H1 (cell line): ENCODE measurements at regions not wholly inside any gene's neighbourhood (a gene's known extent, or its start where the extent isn't known, plus 50 kb on each side); places are given as distances from the start of the nearest gene placed in this dataset.

Experiments used
- CTCF ChIA-PET: fragments of 300-600 bp; sonication (Branson Sonifier 250); formaldehyde crosslinking; loops from one replicate; lab custom pipeline; 2021; ENCODE audit not compliant: partially characterized antibody; lab: Charles Lee
- POLR2A ChIA-PET: fragments of 300-600 bp; sonication (Branson Sonifier 250); formaldehyde crosslinking; loops from one replicate; lab custom pipeline; 2021; ENCODE audit warnings: inconsistent platforms; ENCODE audit not compliant: partially characterized antibody; lab: Charles Lee
- DNase-seq, 2 experiments: peaks; one replicate each; pipeline versions ENCODE4 v3.0.0 to v3.0.0-alpha.2; 2010 to 2022; ENCODE audit warnings: low spot score in 2 of 2, low read depth in 1 of 2, mixed read lengths in 1 of 2
- FAIRE-seq: peaks from 2 replicates; lab custom pipeline; 2011; peaks lifted over from hg19 to GRCh38; lab: Jason Lieb, UNC
- H2AFZ ChIP-seq: 2 replicates; pipeline ENCODE4 v1.8.1; 2012; ENCODE audit warnings: low read length, inconsistent platforms
- H2AK5ac ChIP-seq: 2 replicates; pipeline ENCODE4 v1.6.1; 2013; ENCODE audit warnings: low read depth, low read length
- H2BK120ac ChIP-seq: replicated peaks from 2 replicates; pipeline ENCODE3; 2013; ENCODE audit warnings: low read depth, low read length, inconsistent platforms
- H2BK12ac ChIP-seq: 2 replicates; pipeline ENCODE4 v1.6.1; 2013; ENCODE audit warnings: low read depth, low read length
- H2BK15ac ChIP-seq: 2 replicates; pipeline ENCODE4 v1.6.1; 2013; ENCODE audit warnings: low read length
- H2BK20ac ChIP-seq: 2 replicates; pipeline ENCODE4 v1.6.1; 2013; ENCODE audit warnings: low read length
- H2BK5ac ChIP-seq: 2 replicates; pipeline ENCODE4 v1.6.1; 2013; ENCODE audit warnings: low read depth, low read length
- H3K14ac ChIP-seq: 2 replicates; pipeline ENCODE4 v1.6.1; 2013; ENCODE audit warnings: inconsistent platforms; ENCODE audit not compliant: insufficient read length
- H3K18ac ChIP-seq: 2 replicates; pipeline ENCODE4 v1.6.1; 2013; ENCODE audit warnings: low read length; ENCODE audit errors: extremely low read depth
- H3K23ac ChIP-seq: 2 replicates; pipeline ENCODE4 v1.6.1; 2013; ENCODE audit warnings: inconsistent platforms; ENCODE audit not compliant: insufficient read length
- H3K23me2 ChIP-seq: 2 replicates; pipeline ENCODE4 v1.6.1; 2013; ENCODE audit warnings: low read depth, low read length
- H3K27ac ChIP-seq: 2 replicates; pipeline ENCODE4 v1.6.1; 2011; ENCODE audit warnings: low read depth, low read length, inconsistent platforms
- H3K27me3 ChIP-seq, 4 experiments: replicated peaks in 1 of 4; 1 replicate in 1 of 4; 2 replicates in 3 of 4; pipeline versions ENCODE4 v1.6.1 to v1.8.1; 2011 to 2013; ENCODE audit warnings: low read length in 3 of 4, mild to moderate bottlenecking in 3 of 4, inconsistent platforms in 2 of 4, mixed read lengths in 2 of 4, moderate library complexity in 1 of 4; ENCODE audit not compliant: control insufficient read depth in 3 of 4, insufficient read depth in 3 of 4; ENCODE audit errors: extremely low read depth in 1 of 4
- H3K36me3 ChIP-seq, 4 experiments: 2 replicates each; pipeline versions ENCODE4 v1.6.1 to v1.8.1; 2011 to 2013; ENCODE audit warnings: mild to moderate bottlenecking in 4 of 4, low read length in 3 of 4, moderate library complexity in 2 of 4, control low read depth in 1 of 4, inconsistent platforms in 1 of 4; ENCODE audit not compliant: insufficient read depth in 4 of 4, control insufficient read depth in 2 of 4
- H3K4ac ChIP-seq: replicated peaks from 2 replicates; pipeline ENCODE3; 2013; ENCODE audit warnings: low read length, low read depth, mixed read lengths, inconsistent platforms; ENCODE audit not compliant: insufficient read length
- H3K4me1 ChIP-seq, 4 experiments: replicated peaks in 1 of 4; 1 replicate in 1 of 4; 2 replicates in 3 of 4; pipeline versions ENCODE4 v1.6.1 to v1.8.1; 2011 to 2013; ENCODE audit warnings: low read length in 3 of 4, inconsistent platforms in 2 of 4, mixed read lengths in 1 of 4; ENCODE audit not compliant: insufficient read depth in 4 of 4, control insufficient read depth in 3 of 4
- H3K4me2 ChIP-seq, 2 experiments: 2 replicates each; pipeline versions ENCODE4 v1.6.1 to v1.8.1; 2011 to 2013; ENCODE audit warnings: low read depth in 2 of 2, low read length in 2 of 2, control low read depth in 1 of 2, inconsistent platforms in 1 of 2, mild to moderate bottlenecking in 1 of 2; ENCODE audit not compliant: insufficient read depth in 1 of 2
- H3K4me3 ChIP-seq, 4 experiments: fragments of 200-600, 300-600 bp in 1 of 4; sonication (generic), shearing (Covaris generic), sonication (Bioruptor Twin) in 1 of 4; 2 replicates each; pipeline versions ENCODE4 v1.5.1 to v1.8.1; 2011 to 2016; ENCODE audit warnings: low read length in 4 of 4, low read depth in 3 of 4, control low read depth in 2 of 4, inconsistent platforms in 2 of 4, mild to moderate bottlenecking in 2 of 4, mixed read lengths in 1 of 4, moderate library complexity in 1 of 4; ENCODE audit not compliant: insufficient read depth in 2 of 4; ENCODE audit errors: extremely low read depth in 1 of 4
- H3K56ac ChIP-seq: replicated peaks from 2 replicates; pipeline ENCODE3; 2013; ENCODE audit warnings: low read depth, mild to moderate bottlenecking, mixed read lengths, low read length, inconsistent platforms; ENCODE audit not compliant: insufficient read length
- H3K79me1 ChIP-seq: 2 replicates; pipeline ENCODE4 v1.6.1; 2013; ENCODE audit warnings: low read depth, low read length, control low read depth
- H3K79me2 ChIP-seq, 2 experiments: 2 replicates each; pipeline versions ENCODE4 v1.6.1 to v1.8.1; 2012 to 2013; ENCODE audit warnings: low read length in 2 of 2, mild to moderate bottlenecking in 2 of 2, inconsistent platforms in 1 of 2; ENCODE audit not compliant: insufficient read depth in 2 of 2, control insufficient read depth in 1 of 2
- H3K9ac ChIP-seq, 4 experiments: replicated peaks in 1 of 4; 1 replicate in 1 of 4; 2 replicates in 3 of 4; pipeline versions ENCODE4 v1.6.1 to v1.8.1; 2011 to 2013; ENCODE audit warnings: low read depth in 3 of 4, low read length in 3 of 4, control low read depth in 2 of 4, mild to moderate bottlenecking in 2 of 4, moderate library complexity in 2 of 4, inconsistent platforms in 1 of 4; ENCODE audit errors: extremely low read depth in 1 of 4
- H3K9me3 ChIP-seq, 2 experiments: 2 replicates each; pipeline versions ENCODE4 v1.6.1 to v1.8.1; 2012 to 2013; ENCODE audit warnings: mild to moderate bottlenecking in 2 of 2, moderate library complexity in 2 of 2, control low read depth in 1 of 2, inconsistent platforms in 1 of 2, low read depth in 1 of 2, low read length in 1 of 2, mixed read lengths in 1 of 2; ENCODE audit not compliant: insufficient read depth in 2 of 2
- H4K20me1 ChIP-seq, 2 experiments: replicated peaks in 1 of 2; 2 replicates each; pipeline versions ENCODE3 to v1.8.1; 2011 to 2013; ENCODE audit warnings: inconsistent platforms in 2 of 2, low read length in 2 of 2, mild to moderate bottlenecking in 1 of 2; ENCODE audit not compliant: insufficient read depth in 2 of 2, control insufficient read depth in 1 of 2
- H4K5ac ChIP-seq: 2 replicates; pipeline ENCODE4 v1.6.1; 2013; ENCODE audit warnings: low read length, low read depth, mixed read lengths, inconsistent platforms; ENCODE audit not compliant: insufficient read length
- H4K8ac ChIP-seq: 2 replicates; pipeline ENCODE4 v1.8.0; 2013; ENCODE audit warnings: mild to moderate bottlenecking, moderate library complexity, low read length, inconsistent platforms; ENCODE audit not compliant: insufficient read depth; ENCODE audit errors: extremely low read depth
- H4K91ac ChIP-seq: replicated peaks from 2 replicates; pipeline ENCODE3; 2013; ENCODE audit warnings: low read length, mixed read lengths, inconsistent platforms; ENCODE audit not compliant: insufficient read length
- HDAC6 ChIP-seq: IDR thresholded peaks from one replicate; pipeline ENCODE4 v1.7.1; 2012; ENCODE audit warnings: low read depth, mild to moderate bottlenecking, inconsistent platforms, low read length, moderate library complexity
- JUND ChIP-seq: IDR thresholded peaks from 2 replicates; pipeline ENCODE4 v1.6.1; 2011; ENCODE audit warnings: mild to moderate bottlenecking, improper control_type of control experiment, low read length
- MAFK ChIP-seq: IDR thresholded peaks from 2 replicates; pipeline ENCODE4 v1.6.1; 2012; ENCODE audit warnings: low read depth, mild to moderate bottlenecking, improper control_type of control experiment, low read length
- TBP ChIP-seq: IDR thresholded peaks from 2 replicates; pipeline ENCODE4 v1.6.1; 2011; ENCODE audit warnings: low read depth, low read length, improper control_type of control experiment
- YY1 ChIP-seq: IDR thresholded peaks from 2 replicates; pipeline ENCODE4 v1.6.1; 2011; ENCODE audit warnings: low read depth, mild to moderate bottlenecking, low read length
- WGBS, 2 experiments: shearing (Covaris generic) in 1 of 2; methylation state at CpG; one replicate each; pipeline versions ENCODE4 v1.1.6 to v1.1.7; 2013 to 2015; ENCODE audit warnings: low lambda C conversion rate in 2 of 2, mixed read lengths in 2 of 2, inconsistent platforms in 1 of 2, low coverage in 1 of 2, missing lambda C conversion rate in 1 of 2; ENCODE audit not compliant: insufficient replicate concordance in 2 of 2, insufficient coverage in 1 of 2, insufficient read length in 1 of 2; ENCODE audit errors: extremely low coverage in 1 of 2, missing lambda C conversion rate in 1 of 2; 5-methylcytosine and 5-hydroxymethylcytosine counted together
- TF ChIP-seq, protein P1 (sequence below), 3 experiments: IDR thresholded peaks; 1 replicate in 2 of 3; 2 replicates in 1 of 3; pipeline versions ENCODE4 v1.5.1 to v1.6.1; 2011; ENCODE audit warnings: low read length in 3 of 3, mild to moderate bottlenecking in 3 of 3, inconsistent platforms in 2 of 3, low read depth in 1 of 3, moderate library complexity in 1 of 3; ENCODE audit not compliant: insufficient read depth in 1 of 3; ENCODE audit errors: control extremely low read depth in 1 of 3

DNA sequence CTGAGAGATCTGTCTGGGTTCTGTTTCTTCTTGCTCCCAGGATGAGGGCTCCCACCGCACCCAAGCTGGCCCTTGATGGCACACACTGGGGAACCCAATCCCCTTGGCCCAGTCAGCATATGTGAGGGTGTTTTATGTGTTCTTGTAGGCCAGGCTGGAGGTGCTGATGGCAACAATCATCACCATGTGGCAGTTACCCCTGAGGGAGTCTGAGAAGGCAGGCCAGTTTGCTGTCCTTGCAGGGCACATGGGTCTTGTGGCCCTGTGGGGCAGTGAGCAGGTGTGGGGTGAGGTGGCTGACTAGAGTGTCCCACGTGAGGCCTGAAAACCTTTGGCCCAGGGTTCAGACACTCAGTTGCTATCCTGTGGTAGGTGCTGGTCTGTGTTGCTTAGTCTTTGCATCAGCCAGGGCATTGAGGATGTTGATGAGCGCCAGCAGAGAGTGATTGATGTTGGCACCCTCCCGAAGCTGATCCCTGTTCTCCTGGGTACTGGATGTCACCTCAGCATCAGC, 2183.0 kb downstream of the TP53TG3F start:
- H3K9me3 ChIP-seq: peaks cover 63 to 75% of the 10 kb centered on the region in 2 experiments
- TF ChIP-seq TBP (no peak), YY1 (no peak), JUND (no peak), HDAC6 (no peak), MAFK (no peak)
- TF ChIP-seq, protein P1, sequence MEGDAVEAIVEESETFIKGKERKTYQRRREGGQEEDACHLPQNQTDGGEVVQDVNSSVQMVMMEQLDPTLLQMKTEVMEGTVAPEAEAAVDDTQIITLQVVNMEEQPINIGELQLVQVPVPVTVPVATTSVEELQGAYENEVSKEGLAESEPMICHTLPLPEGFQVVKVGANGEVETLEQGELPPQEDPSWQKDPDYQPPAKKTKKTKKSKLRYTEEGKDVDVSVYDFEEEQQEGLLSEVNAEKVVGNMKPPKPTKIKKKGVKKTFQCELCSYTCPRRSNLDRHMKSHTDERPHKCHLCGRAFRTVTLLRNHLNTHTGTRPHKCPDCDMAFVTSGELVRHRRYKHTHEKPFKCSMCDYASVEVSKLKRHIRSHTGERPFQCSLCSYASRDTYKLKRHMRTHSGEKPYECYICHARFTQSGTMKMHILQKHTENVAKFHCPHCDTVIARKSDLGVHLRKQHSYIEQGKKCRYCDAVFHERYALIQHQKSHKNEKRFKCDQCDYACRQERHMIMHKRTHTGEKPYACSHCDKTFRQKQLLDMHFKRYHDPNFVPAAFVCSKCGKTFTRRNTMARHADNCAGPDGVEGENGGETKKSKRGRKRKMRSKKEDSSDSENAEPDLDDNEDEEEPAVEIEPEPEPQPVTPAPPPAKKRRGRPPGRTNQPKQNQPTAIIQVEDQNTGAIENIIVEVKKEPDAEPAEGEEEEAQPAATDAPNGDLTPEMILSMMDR (IDR thresholded peaks at IDR 0.05; ENCODE audit: control extremely low read depth in 1 of 3, insufficient read depth in 1 of 3, low read depth in 1 of 3, low read length in 3 of 3): no peak
- TF ChIP-seq, all 59 proteins: peak for 0

More for the DNA sequence above, 2183.0 kb downstream of the TP53TG3F start:
- H3K36me3 ChIP-seq: no peaks in the 10 kb centered on the region
- no peak overlapping the region for H3K9ac ChIP-seq
- no peak overlapping the region for H3K18ac ChIP-seq
- H3K4me2 ChIP-seq: no peak overlapping the region
- no peak overlapping the region for H2BK120ac ChIP-seq
- no peaks in the 10 kb centered on the region for H3K4me1 ChIP-seq
- no peak overlapping the region for H3K4ac ChIP-seq
- H3K79me1 ChIP-seq: no peaks in the 10 kb centered on the region
- H3K23me2 ChIP-seq: no peaks in the 10 kb centered on the region
- no peak overlapping the region for H2AFZ ChIP-seq
- no peak overlapping the region for H3K4me3 ChIP-seq
- no peak overlapping the region for H4K8ac ChIP-seq
- H4K5ac ChIP-seq: no peak overlapping the region
- H3K79me2 ChIP-seq: no peaks in the 10 kb centered on the region
- no peak overlapping the region for H2BK12ac ChIP-seq
- no peaks in the 10 kb centered on the region for H4K20me1 ChIP-seq
- no peak overlapping the region for H3K14ac ChIP-seq
- no peak overlapping the region for H2AK5ac ChIP-seq
- DNase-seq: no peak
- H3K56ac ChIP-seq: no peak overlapping the region
- no peak overlapping the region for H3K27ac ChIP-seq
- no peak overlapping the region for H2BK5ac ChIP-seq
- WGBS, 2 experiments: 64% methylated on average over 4 of the region's 4 CpGs; no CpG with 5 or more reads in 1 of the 2 experiments
- no peak for FAIRE-seq
- no peak overlapping the region for H4K91ac ChIP-seq
- no peak overlapping the region for H2BK15ac ChIP-seq
- ChIA-PET CTCF (no interaction called here), POLR2A (no interaction called here)
- H2BK20ac ChIP-seq: no peak overlapping the region
- H3K23ac ChIP-seq: no peak overlapping the region
- H3K27me3 ChIP-seq: no peaks in the 10 kb centered on the region
